ENCODE measurements at regions not wholly inside any gene's neighbourhood (a gene's known extent, or its start where the extent isn't known, plus 50 kb on each side); places are given as distances from the start of the nearest gene placed in this dataset.

DNA sequence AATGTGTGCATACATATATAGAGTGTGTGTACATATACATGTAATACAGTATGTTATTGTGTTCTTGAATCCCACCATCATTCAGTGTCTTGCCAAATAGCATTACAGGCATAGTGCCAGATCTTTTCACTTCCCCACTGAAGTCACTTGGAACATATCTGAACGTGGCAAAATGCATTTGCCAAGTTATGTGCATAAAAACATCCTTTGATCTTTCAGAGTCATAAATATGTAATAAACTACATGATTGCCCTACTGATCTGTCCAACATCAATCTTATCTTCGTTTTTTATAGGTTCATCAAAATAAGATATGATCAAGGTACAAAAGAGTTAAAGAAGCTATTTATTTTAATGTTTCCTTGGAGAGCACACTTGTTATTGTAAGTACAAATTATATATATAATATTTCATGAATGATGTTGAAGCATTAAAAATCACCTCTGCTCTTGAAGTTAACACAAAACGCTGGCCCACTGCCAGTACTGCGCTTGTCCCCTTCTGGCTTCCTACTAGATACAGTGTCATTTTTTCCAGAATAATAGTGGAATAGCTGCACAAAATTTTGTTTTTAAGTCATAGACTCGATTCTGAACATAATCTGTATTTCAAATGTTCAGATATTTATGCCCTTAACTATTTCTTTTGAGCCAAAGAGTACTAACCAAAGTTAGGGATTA lies 549.5 kb upstream of the ARRDC4 start:
- Histone ChIP-seq H3K4me2 (ENCODE audit: low read depth, low read length) (no peak overlapping the region), H3K27ac (ENCODE audit: extremely low read length, insufficient read depth, low read length) (no peak overlapping the region), H3K79me2 (ENCODE audit: insufficient read depth, low read length) (no peaks in the 10 kb centered on the region), H3K4me1 (ENCODE audit: insufficient read depth, low read length) (no peaks in the 10 kb centered on the region), H3K4me3 (replicated peaks in 1 of 3; ENCODE audit: insufficient read depth in 1 of 3, low read depth in 2 of 3, low read length in 3 of 3) (no peak overlapping the region), H4K20me1 (ENCODE audit: insufficient read depth, low read length) (no peaks in the 10 kb centered on the region), H3K9ac (ENCODE audit: insufficient read depth, low read depth, low read length) (no peak overlapping the region), H3K27me3 (ENCODE audit: control insufficient read depth in 1 of 2, insufficient read depth in 2 of 2, low read length in 2 of 2) (no peaks in the 10 kb centered on the region), H3K9me3 (ENCODE audit: low read length) (peaks cover 51% of the 10 kb centered on the region), H2AFZ (ENCODE audit: low read length) (no peak overlapping the region), H3K36me3 (replicated peaks in 1 of 2; ENCODE audit: control insufficient read depth in 1 of 2, insufficient read depth in 2 of 2, low read length in 2 of 2) (no peaks in the 10 kb centered on the region)
- intact Hi-C loops (cut with micrococcal nuclease; ENCODE audit: unreplicated experiment) (no loop called here), in situ Hi-C loops (cut with HindIII; ENCODE audit: extremely low pct_ligation_motif_present, low pct_unique_long_range_greater_than_20kb) (no loop called here)
- CTCF ChIA-PET (ENCODE audit: low intra/inter-chr PET ratio, low total read pairs) = no interaction called here
- POLR2A ChIA-PET = no interaction called here
- 13% methylated on average over 5 of the region's 5 CpGs for WGBS (ENCODE audit: low lambda C conversion rate)
- BruUV-seq (replicated peaks) = no TSS peak
- FAIRE-seq (no peak), DNase-seq (ENCODE audit: low spot score) (no peak), ATAC-seq (no peak)
- no peak for TF ChIP-seq ZSCAN20 (CRISPR knock-in tag; IDR thresholded peaks at IDR 0.05; ENCODE audit: borderline replicate concordance)
- TF ChIP-seq, protein P1, sequence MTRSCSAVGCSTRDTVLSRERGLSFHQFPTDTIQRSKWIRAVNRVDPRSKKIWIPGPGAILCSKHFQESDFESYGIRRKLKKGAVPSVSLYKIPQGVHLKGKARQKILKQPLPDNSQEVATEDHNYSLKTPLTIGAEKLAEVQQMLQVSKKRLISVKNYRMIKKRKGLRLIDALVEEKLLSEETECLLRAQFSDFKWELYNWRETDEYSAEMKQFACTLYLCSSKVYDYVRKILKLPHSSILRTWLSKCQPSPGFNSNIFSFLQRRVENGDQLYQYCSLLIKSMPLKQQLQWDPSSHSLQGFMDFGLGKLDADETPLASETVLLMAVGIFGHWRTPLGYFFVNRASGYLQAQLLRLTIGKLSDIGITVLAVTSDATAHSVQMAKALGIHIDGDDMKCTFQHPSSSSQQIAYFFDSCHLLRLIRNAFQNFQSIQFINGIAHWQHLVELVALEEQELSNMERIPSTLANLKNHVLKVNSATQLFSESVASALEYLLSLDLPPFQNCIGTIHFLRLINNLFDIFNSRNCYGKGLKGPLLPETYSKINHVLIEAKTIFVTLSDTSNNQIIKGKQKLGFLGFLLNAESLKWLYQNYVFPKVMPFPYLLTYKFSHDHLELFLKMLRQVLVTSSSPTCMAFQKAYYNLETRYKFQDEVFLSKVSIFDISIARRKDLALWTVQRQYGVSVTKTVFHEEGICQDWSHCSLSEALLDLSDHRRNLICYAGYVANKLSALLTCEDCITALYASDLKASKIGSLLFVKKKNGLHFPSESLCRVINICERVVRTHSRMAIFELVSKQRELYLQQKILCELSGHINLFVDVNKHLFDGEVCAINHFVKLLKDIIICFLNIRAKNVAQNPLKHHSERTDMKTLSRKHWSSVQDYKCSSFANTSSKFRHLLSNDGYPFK (CRISPR knock-in tag; IDR thresholded peaks at IDR 0.05; ENCODE audit: borderline replicate concordance) = no peak
- TF ChIP-seq, protein P2, sequence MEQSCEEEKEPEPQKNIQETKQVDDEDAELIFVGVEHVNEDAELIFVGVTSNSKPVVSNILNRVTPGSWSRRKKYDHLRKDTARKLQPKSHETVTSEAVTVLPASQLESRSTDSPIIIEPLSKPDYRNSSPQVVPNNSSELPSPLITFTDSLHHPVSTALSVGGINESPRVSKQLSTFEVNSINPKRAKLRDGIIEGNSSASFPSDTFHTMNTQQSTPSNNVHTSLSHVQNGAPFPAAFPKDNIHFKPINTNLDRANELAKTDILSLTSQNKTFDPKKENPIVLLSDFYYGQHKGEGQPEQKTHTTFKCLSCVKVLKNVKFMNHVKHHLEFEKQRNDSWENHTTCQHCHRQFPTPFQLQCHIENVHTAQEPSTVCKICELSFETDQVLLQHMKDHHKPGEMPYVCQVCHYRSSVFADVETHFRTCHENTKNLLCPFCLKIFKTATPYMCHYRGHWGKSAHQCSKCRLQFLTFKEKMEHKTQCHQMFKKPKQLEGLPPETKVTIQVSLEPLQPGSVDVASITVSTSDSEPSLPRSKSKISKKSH (CRISPR knock-in tag; IDR thresholded peaks at IDR 0.05; ENCODE audit: borderline replicate concordance) = no peak
- TF ChIP-seq, protein P3, sequence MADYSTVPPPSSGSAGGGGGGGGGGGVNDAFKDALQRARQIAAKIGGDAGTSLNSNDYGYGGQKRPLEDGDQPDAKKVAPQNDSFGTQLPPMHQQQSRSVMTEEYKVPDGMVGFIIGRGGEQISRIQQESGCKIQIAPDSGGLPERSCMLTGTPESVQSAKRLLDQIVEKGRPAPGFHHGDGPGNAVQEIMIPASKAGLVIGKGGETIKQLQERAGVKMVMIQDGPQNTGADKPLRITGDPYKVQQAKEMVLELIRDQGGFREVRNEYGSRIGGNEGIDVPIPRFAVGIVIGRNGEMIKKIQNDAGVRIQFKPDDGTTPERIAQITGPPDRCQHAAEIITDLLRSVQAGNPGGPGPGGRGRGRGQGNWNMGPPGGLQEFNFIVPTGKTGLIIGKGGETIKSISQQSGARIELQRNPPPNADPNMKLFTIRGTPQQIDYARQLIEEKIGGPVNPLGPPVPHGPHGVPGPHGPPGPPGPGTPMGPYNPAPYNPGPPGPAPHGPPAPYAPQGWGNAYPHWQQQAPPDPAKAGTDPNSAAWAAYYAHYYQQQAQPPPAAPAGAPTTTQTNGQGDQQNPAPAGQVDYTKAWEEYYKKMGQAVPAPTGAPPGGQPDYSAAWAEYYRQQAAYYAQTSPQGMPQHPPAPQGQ (CRISPR knock-in tag; IDR thresholded peaks at IDR 0.05; ENCODE audit: borderline replicate concordance) = no peak
- TF ChIP-seq ZNF24 (IDR thresholded peaks at IDR 0.05) = no peak
- TF ChIP-seq, protein P4, sequence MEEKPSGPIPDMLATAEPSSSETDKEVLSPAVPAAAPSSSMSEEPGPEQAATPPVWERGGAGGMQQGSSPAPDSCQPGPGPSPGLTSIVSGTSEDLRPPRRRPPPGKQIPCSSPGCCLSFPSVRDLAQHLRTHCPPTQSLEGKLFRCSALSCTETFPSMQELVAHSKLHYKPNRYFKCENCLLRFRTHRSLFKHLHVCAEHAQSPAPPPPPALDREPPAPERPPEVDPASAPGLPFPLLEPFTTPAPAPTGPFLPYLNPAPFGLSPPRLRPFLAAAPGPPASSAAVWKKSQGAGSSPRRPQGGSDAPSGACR (CRISPR knock-in tag; IDR thresholded peaks at IDR 0.05) = no peak
- no peak for TF ChIP-seq MED13 (CRISPR knock-in tag; IDR thresholded peaks at IDR 0.05)
- no peak for TF ChIP-seq ZNF879 (CRISPR knock-in tag; IDR thresholded peaks at IDR 0.05)
- TF ChIP-seq, protein P5, sequence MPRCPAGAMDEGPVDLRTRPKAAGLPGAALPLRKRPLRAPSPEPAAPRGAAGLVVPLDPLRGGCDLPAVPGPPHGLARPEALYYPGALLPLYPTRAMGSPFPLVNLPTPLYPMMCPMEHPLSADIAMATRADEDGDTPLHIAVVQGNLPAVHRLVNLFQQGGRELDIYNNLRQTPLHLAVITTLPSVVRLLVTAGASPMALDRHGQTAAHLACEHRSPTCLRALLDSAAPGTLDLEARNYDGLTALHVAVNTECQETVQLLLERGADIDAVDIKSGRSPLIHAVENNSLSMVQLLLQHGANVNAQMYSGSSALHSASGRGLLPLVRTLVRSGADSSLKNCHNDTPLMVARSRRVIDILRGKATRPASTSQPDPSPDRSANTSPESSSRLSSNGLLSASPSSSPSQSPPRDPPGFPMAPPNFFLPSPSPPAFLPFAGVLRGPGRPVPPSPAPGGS (CRISPR knock-in tag; IDR thresholded peaks at IDR 0.05) = no peak
- TF ChIP-seq, protein P6, sequence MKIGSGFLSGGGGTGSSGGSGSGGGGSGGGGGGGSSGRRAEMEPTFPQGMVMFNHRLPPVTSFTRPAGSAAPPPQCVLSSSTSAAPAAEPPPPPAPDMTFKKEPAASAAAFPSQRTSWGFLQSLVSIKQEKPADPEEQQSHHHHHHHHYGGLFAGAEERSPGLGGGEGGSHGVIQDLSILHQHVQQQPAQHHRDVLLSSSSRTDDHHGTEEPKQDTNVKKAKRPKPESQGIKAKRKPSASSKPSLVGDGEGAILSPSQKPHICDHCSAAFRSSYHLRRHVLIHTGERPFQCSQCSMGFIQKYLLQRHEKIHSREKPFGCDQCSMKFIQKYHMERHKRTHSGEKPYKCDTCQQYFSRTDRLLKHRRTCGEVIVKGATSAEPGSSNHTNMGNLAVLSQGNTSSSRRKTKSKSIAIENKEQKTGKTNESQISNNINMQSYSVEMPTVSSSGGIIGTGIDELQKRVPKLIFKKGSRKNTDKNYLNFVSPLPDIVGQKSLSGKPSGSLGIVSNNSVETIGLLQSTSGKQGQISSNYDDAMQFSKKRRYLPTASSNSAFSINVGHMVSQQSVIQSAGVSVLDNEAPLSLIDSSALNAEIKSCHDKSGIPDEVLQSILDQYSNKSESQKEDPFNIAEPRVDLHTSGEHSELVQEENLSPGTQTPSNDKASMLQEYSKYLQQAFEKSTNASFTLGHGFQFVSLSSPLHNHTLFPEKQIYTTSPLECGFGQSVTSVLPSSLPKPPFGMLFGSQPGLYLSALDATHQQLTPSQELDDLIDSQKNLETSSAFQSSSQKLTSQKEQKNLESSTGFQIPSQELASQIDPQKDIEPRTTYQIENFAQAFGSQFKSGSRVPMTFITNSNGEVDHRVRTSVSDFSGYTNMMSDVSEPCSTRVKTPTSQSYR (CRISPR knock-in tag; IDR thresholded peaks at IDR 0.05; ENCODE audit: borderline replicate concordance) = no peak
- TF ChIP-seq SMAD1 (CRISPR knock-in tag; IDR thresholded peaks at IDR 0.05; ENCODE audit: borderline replicate concordance, low read depth) = no peak
- no peak for TF ChIP-seq GZF1 (CRISPR knock-in tag; IDR thresholded peaks at IDR 0.05)

All from HepG2 (cell line).